Right lobe of liver (tissue), 6 donors: ENCODE measurements at regions not wholly inside any gene's neighbourhood (a gene's known extent, or its start where the extent isn't known, plus 50 kb on each side); places are given as distances from the start of the nearest gene placed in this dataset.

Experiments
- ATAC-seq, 4 donors: fragments of 200-7000 bp; cut with Tn5 transposase; one replicate each; pipeline ENCODE4 v1.9.1; 2020; ENCODE audit warnings: mild to moderate bottlenecking in 4 of 4, moderate library complexity in 4 of 4
- DNase-seq, 3 donors: peaks; one replicate each; pipeline ENCODE4 v3.0.0-alpha.2; 2020
- H3K27ac ChIP-seq, 3 donors: fragments of 200-600 bp; one replicate each; pipeline ENCODE4 v1.8.0; 2022
- H3K27me3 ChIP-seq, 2 donors: fragments of 200-600 bp; one replicate each; pipeline ENCODE4 v1.8.0; 2022
- H3K36me3 ChIP-seq, 4 donors: fragments of 200-600 bp; sonication (generic) in 1 of 4; one replicate each; pipeline versions ENCODE4 v1.5.1 to v1.8.0; 2017 to 2022; ENCODE audit warnings: control low read depth in 1 of 4
- H3K4me1 ChIP-seq, 4 donors: fragments of 200-600 bp; sonication (generic) in 1 of 4; one replicate each; pipeline versions ENCODE4 v1.5.1 to v1.8.0; 2017 to 2022; ENCODE audit warnings: control low read depth in 1 of 4
- H3K4me3 ChIP-seq, 3 donors: fragments of 200-600 bp; one replicate each; pipeline ENCODE4 v1.8.0; 2022
- H3K9me3 ChIP-seq, 4 donors: fragments of 200-600 bp; sonication (generic) in 1 of 4; one replicate each; pipeline versions ENCODE4 v1.5.1 to v1.8.0; 2017 to 2022; ENCODE audit warnings: control low read depth in 1 of 4
- CTCF ChIP-seq, 4 donors: fragments of 200-600 bp in 3 of 4; fragments of 450-650 bp in 1 of 4; IDR thresholded peaks; one replicate each; pipeline versions ENCODE4 v1.5.1 to v1.8.0; 2016 to 2022; ENCODE audit warnings: antibody characterized with exemption in 4 of 4, mild to moderate bottlenecking in 2 of 4
- POLR2A ChIP-seq: fragments of 450-650 bp; IDR thresholded peaks from one replicate; pipeline ENCODE4 v1.6.1; 2017; ENCODE audit warnings: antibody characterized with exemption, mild to moderate bottlenecking
- WGBS: methylation state at CpG from one replicate; pipeline ENCODE4 v1.1.6; 2018; ENCODE audit warnings: low coverage, low lambda C conversion rate; ENCODE audit not compliant: insufficient coverage; ENCODE audit errors: missing lambda C conversion rate; 5-methylcytosine and 5-hydroxymethylcytosine counted together
- intact Hi-C, 2 donors: fragments of 100-400 bp; cut with DNase I; formaldehyde crosslinking; loops; one replicate each; pipeline versions ENCODE4 v1.11.2 to v1.14.1; 2022
- donor health status: DM: no; HTN: yes; CAD: no.
- donor health status: DM: no; HTN: no; CAD: no.
- donor health status: DM: no; HTN: no; CAD: no.
- donor health status: DM: no; HTN: yes; CAD: no.
- donor health status: DM: no; HTN: yes; CAD: no.

GRCh38 chr14:97724265-97724731 lies 927.1 kb downstream of the VRK1 start:
- TF ChIP-seq CTCF (IDR thresholded peaks at IDR 0.05) (no peak), POLR2A (no peak)
- intact Hi-C loops = no loop called here
- Histone ChIP-seq H3K4me1 (no peaks in the 10 kb centered on the region), H3K4me3 (no peak overlapping the region), H3K36me3 (no peaks in the 10 kb centered on the region), H3K27ac (no peak overlapping the region), H3K27me3 (no peaks in the 10 kb centered on the region), H3K9me3 (no peaks in the 10 kb centered on the region)
- WGBS = 18% methylated on average over 9 of the region's 9 CpGs
- ATAC-seq = peak in 1 of 4 donors; percentile 32
- DNase-seq = no peak

- Histone ChIP-seq H3K36me3 (no peaks in the 10 kb centered on the region), H3K27ac (no peak overlapping the region), H3K4me3 (no peak overlapping the region), H3K27me3 (no peaks in the 10 kb centered on the region), H3K9me3 (no peaks in the 10 kb centered on the region), H3K4me1 (no peaks in the 10 kb centered on the region)
- TF ChIP-seq CTCF (IDR thresholded peaks at IDR 0.05) (no peak), POLR2A (no peak)
- intact Hi-C loops = no loop called here
- 33% methylated on average over 3 of the region's 3 CpGs for WGBS
- no peak for DNase-seq
- no peak for ATAC-seq
Measured at GRCh38 chr14:97726676-97727075, 929.5 kb downstream of the VRK1 start.

- no peak for ATAC-seq
- intact Hi-C loops = no loop called here
- WGBS = 59% methylated on average over 4 of the region's 4 CpGs
Measured at GRCh38 chr14:97730706-97731105, 933.5 kb downstream of the VRK1 start.

GRCh38 chr14:97731800-97732199 lies 934.6 kb downstream of the VRK1 start:
- TF ChIP-seq POLR2A (no peak), CTCF (IDR thresholded peaks at IDR 0.05) (no peak)

More at GRCh38 chr14:97730706-97731105, 933.5 kb downstream of the VRK1 start:
- H3K4me3 ChIP-seq = no peak overlapping the region
- TF ChIP-seq POLR2A (no peak), CTCF (IDR thresholded peaks at IDR 0.05) (no peak)
- no peak for DNase-seq
- no peaks in the 10 kb centered on the region for H3K4me1 ChIP-seq
- H3K27ac ChIP-seq = no peak overlapping the region
- no peaks in the 10 kb centered on the region for H3K9me3 ChIP-seq
- H3K36me3 ChIP-seq = no peaks in the 10 kb centered on the region
- no peaks in the 10 kb centered on the region for H3K27me3 ChIP-seq

GRCh38 chr14:97747316-97747715 lies 950.1 kb downstream of the VRK1 start:
- no peaks in the 10 kb centered on the region for H3K4me1 ChIP-seq
- no peak overlapping the region for H3K4me3 ChIP-seq
- H3K36me3 ChIP-seq = no peaks in the 10 kb centered on the region
- intact Hi-C loops = no loop called here
- no peak for DNase-seq
- H3K27me3 ChIP-seq = no peaks in the 10 kb centered on the region
- no peak for ATAC-seq
- WGBS = 22% methylated on average over 2 of the region's 2 CpGs
- no peaks in the 10 kb centered on the region for H3K9me3 ChIP-seq
- no peak overlapping the region for H3K27ac ChIP-seq
- TF ChIP-seq CTCF (IDR thresholded peaks at IDR 0.05) = no peak
- TF ChIP-seq POLR2A = no peak

More at GRCh38 chr14:97731800-97732199, 934.6 kb downstream of the VRK1 start:
- no peaks in the 10 kb centered on the region for H3K27me3 ChIP-seq
- no peak overlapping the region for H3K4me3 ChIP-seq
- no peaks in the 10 kb centered on the region for H3K4me1 ChIP-seq
- no peaks in the 10 kb centered on the region for H3K36me3 ChIP-seq
- WGBS = 77% methylated on average over 2 of the region's 2 CpGs
- DNase-seq = no peak
- H3K9me3 ChIP-seq = no peaks in the 10 kb centered on the region
- intact Hi-C loops = no loop called here
- ATAC-seq = no peak
- no peak overlapping the region for H3K27ac ChIP-seq
